HG03280 (cell line): ENCODE measurements at regions not wholly inside any gene's neighbourhood (a gene's known extent, or its start where the extent isn't known, plus 50 kb on each side); places are given as distances from the start of the nearest gene placed in this dataset.
"Not testable (repeated sequence)": the region's sequence is repeated elsewhere in the genome, so short reads cannot be mapped to it uniquely, and the experiment has no call there.

ENCODE experiments used
- ATAC-seq: cut with Tn5 transposase; IDR thresholded peaks from one replicate; pipeline ENCODE4 v1.9.1; 2021; ENCODE audit warnings: mild to moderate bottlenecking, moderate library complexity; ENCODE audit not compliant: unreplicated experiment

DNA sequence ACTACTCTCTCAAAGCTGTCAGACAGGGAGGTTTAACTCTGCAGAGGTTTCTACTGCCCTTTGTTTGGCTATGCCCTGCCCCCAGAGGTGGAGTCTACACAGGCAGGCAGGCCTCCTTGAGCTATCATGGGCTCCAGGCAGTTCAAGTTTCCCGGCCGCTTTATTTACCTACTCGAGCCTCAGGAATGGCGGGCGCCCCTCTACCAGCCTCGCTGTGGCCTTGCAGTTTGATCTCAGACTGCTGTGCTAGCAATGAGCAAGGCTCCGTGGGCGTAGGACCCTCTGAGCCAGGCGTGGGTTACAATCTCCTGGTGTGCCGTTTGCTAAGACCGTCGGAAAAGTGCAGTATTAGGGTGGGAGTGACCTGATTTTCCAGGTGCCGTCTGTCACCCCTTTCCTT, 124.3 kb downstream of the PTCHD1 start:
- ATAC-seq, result not testable (repeated sequence)

DNA sequence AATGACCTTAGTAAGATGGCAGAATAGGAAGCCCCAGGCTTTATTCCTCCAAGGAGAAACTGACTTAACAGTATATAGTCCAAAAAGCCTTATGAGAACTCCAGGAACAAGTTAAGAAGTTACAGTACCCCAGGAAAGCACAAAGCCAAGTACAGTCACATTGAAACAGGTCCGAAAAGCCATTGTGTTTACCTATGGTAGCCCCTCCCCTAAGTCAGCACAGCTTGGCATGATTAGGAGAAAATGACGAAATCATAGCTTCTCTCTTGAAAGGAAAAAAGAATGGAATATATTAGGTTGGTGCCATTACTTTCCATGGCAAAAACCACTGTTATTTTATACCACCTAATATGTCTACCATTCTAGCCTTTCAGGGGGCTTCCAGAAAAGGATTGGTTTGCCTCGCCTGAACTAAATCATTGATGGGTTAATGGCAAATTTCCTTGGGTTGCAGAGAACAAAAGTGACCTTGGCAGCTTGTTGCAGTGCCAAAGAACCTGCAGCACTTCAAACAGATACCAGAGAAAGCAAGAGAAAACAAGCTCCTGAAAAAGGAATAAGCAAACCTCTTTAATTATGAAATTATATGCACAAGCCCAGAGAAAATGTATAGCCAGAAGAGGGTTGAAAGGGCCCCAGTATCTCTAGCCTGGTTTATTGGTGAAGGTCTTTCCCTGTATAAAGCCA, 130.6 kb downstream of the PTCHD1 start:
- no peak for ATAC-seq

DNA sequence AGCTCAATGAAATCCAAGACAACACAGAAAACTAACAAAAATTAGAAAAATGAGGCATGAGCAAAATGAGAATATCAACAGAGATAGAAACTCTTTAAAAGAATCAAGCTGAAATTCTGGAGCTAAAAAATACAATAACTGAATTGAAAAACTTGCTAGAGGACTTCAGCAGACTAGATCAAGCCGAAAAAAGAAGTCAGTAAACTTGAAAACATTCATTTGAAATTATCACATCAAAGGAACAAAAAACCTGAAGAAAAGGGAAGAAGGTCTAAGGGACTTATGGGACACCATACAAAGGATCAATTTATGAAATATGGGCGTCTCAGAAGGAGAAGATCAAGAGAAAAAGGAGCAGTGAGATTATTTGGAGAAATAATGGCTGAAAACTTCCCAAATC, 131.3 kb downstream of the PTCHD1 start:
- no peak for ATAC-seq

DNA sequence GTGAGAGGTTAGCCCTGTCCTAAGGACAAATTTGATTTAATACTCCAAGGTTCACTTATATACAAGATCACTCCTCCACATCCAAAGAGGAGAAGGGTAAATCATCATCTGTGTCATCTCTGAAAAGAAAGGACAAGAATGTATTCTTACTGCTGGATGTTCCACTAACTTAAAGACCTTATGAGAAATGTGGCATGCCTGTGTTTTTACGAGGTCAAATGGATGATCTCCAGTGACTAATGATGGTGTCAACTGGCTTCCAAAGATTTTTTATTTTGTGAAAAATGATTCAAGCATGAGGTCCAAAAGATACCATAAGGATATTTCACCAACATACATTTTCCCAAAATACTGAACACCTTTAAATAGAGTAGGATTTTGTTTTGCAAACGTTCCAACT, 143.4 kb downstream of the PTCHD1 start:
- no peak for ATAC-seq

DNA sequence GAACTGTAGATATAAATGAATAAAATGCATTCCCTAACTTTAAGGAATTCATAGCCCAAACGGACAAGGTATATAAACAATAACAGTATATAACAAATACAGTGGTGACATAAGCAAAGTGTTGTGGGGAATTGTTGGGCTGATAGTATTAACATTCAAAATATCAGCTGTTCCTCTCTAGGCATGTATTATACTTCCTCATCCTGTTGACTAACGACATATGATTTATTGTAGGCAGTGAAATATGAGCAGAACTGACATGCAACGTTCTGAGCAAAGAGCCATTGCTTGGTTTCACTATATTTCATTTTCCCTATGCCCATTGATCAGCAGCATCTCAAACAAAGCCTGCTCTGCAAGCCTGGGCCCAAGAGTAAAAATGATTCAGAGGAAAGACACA, 143.9 kb downstream of the PTCHD1 start:
- no peak for ATAC-seq

DNA sequence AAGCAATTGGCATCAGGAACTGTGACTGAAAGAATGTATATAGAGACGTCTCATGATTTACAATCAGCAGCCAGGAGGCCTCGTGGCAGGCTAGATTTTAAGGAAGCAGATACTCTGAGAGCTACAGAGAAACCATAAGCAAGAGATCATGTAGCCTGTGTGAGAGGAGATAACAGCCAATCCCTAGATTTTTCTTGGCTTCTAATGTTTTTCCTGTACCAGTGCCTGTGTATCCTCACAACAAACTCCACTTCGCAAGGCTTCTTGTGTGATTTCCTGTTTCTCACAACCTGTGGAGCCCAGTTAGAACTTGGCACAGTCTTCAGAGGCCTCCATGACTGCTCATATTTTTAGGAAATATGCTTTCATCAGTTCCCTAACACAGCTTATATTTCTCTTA, 147.9 kb downstream of the PTCHD1 start:
- no peak for ATAC-seq

DNA sequence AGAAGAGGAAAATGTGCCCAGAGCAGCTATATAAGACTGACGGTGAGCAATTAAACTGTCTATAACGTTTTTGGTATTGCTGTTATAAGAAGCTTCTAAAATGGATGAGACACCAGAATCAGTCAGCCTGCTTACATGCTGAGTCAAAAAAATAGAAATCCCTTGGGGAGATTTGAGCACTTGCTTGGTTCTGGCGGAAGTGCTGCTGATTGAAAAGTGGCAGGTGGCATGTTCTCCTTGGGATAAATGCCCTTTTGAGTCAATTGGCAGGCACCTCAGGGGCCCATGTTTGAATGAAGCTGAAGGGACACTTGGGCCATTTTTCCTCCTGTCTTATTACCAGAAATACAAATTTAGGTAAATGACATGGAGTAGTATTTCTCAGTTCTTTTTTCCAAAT, 148.7 kb downstream of the PTCHD1 start:
- ATAC-seq, result no peak

DNA sequence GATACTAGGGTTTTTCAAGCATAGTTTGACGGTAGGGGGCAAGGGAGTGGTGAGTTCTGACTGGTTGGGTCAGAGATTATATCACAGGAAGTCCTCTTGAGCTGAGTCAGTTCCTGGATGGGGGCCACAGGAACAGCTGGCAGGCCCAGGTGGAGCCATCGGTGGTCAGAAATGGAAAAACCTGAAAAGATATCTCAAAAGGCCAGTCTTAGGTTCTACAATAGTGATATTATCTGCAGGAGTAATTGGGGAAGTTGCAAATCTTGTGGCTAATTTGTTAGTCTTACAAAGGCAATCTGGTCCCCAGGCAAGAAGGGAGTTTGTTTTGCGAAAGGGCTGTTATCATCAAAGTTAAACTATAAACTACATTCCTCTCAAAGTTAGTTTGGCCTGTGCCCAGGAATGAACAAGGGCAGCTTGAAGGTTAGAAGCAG, 159.3 kb downstream of the PTCHD1 start:
- ATAC-seq, result no peak

DNA sequence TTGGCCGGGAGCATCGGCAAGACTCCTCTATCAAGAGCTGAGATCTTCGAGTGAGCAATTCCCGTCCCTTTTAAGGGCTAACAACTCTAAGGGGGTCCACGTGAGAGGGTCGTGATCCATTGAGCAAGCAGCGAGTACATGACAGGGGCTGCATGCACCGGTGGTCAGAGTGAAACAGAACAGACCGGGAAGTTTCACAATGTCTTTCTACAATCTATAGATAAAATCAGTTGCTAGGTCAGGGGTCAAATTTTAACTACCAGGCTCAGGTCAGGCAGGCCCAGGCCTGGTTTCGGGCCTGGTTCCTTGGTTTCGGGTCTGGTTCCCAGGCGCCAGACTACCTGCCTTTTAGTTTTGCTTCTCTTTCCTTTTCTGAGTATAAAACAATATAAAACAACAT, 160.1 kb downstream of the PTCHD1 start:
- no peak for ATAC-seq

DNA sequence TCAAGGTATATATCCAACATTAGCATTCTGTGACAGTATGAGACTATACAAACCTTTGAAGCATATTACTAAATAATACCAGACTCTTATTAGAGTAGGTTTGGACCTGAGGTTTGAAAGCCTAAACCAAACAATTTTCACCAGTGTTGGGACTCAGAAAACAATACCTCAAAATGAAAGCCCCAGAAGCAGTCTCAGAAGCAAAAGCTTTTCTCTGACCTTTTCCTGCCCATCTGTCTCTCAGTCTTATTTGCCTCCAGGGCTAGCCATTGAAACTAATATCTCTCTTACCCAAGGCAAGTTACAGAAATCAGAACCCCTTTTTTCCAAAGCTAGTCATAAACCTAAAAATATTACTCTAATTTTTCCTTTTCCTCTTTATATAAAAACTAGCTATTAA, 163.3 kb downstream of the PTCHD1 start:
- ATAC-seq, result peak; percentile 63

DNA sequence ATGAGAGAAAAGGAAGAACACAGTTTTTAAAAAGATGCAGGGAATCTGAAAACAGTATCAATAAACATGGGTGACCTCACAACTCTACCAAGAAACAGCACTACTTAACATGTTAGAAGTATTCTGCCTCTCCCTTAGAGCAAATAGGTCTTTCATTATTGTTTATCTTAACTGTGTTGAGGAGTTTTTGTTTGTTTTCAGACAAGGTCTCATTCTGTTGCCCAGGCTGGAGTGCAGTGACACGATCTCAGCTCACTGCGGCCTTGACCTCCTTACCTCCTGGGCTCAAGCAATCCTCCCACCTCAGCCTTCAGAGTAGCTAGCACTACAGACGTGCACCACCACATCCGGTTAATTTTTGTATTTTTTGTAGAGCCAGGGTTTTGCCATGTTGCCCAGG, 165.3 kb upstream of the PRDX4 start:
- ATAC-seq, result no peak

DNA sequence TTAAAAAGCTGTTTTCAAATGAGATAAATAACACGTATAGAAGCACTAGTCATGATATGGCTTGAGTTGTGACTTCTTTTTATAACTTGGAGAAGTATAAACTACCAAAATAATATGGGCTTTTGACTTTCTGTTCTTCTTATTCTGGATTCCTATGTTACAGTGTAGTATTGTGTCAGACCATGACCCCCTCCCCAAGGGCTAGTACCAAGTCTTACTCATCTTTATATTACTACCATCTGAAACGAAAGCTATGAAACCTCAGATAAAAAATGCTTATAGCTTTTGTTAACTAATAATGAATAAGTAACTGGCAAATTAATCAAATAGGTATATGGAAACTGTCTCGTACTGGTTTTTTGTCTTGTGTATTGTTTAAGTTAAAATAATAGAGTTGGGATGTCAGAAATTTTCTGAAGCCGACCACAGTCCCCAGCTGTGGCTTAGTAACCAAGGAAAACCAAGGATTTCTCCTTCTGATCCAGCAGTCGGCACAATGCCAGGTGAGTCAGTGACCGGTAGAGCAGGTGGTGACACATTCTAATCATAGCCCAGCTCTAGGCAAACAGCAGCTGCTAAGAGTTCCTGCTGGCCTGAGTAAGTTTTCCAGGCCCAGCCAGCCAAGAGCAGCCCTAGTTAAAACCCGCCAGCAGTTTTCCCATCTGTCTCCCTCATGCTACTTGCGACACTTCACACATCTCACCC, 163.3 kb upstream of the PRDX4 start:
- ATAC-seq, result no peak

DNA sequence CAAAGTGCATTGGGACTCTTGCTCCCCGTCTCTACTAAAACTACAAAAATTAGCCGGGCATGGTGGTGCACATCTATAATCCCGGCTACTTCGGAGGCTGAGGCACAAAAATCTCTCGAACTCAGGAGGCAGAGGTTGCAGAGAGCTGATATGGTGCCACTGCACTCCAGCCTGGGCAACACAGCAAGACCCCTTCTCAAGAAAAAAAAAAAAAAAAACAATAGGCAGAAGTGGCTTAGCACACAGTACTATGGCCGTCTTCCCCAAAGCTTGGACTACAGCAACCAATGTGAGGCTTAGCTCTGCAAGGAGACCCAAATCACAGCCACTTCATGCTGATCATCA, 162.8 kb upstream of the PRDX4 start:
- ATAC-seq, result no peak

DNA sequence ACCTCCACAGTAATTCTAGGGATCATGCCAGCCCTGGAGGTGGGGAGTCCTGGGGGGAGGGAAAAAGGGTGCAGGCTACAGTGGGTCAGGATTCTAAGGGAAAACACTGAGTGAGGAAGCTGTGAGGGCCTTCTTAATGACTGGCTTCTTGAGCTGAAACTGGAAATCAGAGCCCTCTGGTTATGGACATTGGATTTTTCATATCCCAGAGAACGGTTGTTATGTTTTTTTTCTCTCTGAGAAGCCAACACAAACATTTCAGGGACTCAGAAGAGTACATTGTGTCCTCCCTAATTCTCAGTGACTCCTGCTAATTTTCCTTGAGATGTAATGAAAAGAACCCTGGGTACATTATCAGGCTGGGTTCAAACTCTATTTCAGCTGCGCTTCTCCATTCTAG, 162.4 kb upstream of the PRDX4 start:
- ATAC-seq, result no peak

DNA sequence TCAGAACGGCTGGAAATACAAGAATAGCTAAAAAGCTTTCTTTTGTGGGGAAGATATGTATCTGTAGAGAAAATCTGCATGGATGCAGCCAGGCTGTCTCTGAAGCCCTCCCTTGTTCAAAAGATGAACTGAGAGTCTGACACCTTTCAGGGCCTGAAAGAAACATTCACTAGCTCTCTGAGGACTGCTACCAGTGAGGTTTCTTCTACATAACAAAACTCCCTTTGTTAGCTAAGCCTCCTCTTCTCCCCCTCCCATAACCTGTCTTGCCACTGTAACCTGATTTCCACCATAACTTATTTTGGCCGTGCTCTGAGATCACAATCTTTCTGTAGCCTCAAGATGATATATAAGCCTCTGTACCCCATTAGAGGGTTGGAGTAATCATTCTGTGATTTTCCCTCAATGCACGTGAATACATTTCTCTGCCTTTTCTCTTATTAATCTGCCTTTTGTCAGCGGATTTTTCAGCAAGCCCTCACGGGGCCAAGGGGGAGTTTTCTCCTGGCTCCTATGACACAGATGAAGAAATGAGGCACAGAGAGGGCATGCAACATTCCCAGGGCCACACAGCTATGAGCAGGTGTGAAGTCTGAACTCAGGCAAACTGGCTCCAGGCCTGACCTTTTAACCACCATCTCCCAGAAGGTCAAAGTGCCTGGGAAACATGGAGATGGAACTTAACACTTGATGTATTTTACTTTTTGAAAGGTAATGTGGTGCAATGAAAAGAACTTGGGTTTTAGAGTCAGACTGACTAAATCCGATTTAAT, 161.6 kb upstream of the PRDX4 start:
- ATAC-seq, result no peak

DNA sequence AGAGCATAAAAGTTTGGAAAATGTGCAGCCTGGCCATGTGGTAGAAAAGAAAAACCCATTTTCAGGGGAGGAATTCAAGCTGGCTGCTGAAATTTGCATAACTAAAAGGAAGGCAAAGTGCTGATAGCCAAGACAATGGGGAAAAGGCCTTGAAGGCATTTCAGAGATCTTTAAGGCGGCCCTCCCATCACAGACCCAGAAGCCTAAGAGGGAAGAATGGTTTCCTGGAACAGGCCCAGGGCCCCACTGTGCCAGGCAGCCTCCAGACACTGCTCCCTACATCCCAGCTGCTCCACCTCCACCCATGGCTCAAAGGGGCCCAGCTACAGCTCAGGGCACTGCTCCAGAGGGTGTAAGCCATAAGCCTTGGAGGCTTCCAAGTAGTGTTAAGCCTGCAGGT, 158.0 kb upstream of the PRDX4 start:
- no peak for ATAC-seq

DNA sequence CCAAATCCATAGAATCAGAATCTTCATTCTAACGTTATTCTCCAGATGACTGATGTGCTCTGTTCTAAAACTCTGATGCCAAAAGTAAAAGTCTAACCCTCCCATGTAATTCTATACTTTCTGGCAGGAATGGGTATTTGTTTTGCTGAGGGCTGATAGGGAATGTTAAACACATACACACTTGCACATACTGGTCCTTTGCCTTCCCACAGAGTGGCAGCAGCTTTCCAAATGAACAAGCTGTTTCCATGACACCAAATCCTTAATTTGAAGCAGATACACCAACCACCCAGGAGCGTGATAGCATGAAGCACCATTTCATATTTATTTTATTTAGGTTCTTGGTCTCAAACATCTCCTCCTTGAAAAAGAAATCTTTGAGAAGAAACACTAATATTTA, 155.5 kb upstream of the PRDX4 start:
- no peak for ATAC-seq

DNA sequence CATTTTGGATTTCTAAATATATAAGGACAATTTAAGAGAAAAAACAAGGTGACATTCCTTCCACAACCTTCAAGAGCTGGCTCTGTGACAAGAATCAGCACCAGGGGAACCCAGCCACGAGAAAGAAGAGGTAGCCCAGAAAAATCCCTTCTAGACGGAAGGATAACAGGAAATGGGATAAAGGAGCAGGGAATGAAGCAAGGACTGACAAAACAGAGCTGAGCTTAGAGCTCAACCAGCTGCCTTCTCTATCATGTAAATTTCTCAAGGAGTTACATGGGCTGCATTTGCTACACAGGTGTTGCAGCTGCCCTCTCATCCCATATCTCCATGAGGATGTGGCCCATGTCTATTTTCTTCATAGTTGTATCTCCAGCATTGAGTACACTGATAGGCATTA, 154.2 kb upstream of the PRDX4 start:
- ATAC-seq, result no peak

DNA sequence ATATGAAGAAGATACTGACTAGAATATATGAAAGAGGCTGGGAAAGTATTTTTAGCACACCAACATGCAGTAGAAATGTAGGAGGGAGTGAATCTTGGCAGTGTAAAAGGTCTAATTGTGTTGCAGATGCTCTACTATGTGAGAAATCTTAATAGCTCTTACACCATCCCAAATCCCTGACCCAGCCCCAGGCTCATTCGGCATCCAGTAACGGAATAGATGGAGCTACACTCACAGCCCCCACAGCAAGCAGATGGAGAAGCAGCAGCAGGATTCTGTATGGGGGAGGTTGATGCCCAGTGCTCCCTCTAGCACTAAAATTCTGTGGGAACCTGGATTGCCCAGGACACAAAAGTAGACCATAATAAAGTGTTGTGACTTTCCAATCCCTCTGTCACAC, 153.2 kb upstream of the PRDX4 start:
- ATAC-seq, result no peak

DNA sequence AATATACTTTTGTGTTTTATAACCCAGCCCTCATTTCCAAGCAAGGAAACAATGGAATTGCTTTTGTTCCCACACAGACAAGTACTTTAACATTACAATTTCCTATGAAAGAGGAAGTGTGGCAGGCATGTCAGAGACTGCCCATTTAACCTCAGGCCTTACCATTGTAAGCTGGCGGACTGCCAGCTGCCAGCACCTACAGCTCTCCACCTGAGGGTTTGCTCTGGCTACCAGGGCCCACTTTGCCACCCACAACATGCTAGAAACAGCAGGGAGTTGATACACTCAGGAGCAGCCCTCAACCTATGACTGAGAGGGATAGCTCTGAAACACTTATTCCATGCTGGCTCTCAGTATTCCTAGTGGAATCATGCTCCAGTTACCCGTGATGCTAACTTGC, 152.3 kb upstream of the PRDX4 start:
- no peak for ATAC-seq

DNA sequence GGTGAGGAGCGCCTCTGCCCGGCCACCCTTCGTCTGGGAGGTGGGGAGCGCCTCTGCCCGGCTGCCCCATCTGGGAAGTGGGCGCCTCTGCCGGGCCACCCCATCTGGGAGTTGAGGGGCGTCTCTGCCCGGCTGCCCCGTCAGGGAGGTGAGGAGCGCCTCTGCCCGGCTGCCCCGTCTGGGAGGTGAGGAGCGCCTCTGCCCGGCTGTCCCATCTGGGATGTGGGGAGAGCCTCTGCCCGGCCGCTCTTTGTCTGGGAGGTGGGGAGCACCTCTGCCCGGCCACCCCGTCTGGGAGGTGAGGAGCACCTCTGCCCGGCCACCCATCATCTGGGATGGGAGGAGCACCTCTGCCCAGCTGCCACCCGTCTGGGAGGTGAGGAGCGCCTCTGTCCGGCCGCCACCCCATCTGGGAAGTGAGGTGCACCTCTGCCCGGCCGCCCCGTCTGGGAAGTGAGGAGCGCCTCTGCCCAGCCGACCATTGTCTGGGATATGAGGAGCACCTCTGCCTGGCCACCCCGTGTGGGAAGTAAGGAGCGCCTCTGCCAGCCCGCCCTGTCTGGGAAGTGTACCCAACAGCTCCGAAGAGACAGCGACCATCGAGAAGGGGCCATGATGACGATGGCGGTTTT, 144.2 kb upstream of the PRDX4 start:
- not testable (repeated sequence) for ATAC-seq

DNA sequence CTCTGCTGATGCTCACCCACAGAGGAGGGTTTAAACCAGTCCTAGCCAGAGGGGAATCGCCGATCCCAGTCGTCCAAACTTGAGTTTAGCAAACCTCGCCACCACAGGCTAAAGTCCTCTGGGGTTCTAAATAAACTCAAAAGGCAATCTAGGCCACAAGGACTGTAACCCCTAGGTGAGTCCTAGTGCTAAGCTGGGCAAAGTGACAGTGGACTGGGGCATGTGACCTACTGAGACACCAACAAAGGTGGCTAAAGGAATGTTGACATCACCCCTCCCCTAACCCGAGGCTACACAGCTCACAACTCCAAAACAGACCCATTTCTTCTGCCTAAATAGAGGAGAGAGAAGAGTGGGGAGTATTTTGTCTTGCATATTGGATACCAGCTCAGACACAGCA, 142.8 kb upstream of the PRDX4 start:
- ATAC-seq, result no peak
